Suprapubic skin (tissue), 4 donors: ENCODE measurements at regions not wholly inside any gene's neighbourhood (a gene's known extent, or its start where the extent isn't known, plus 50 kb on each side); places are given as distances from the start of the nearest gene placed in this dataset.

Experiments
- DNase-seq, 2 donors: peaks; one replicate each; pipeline ENCODE4 v3.0.0-alpha.2; 2019; ENCODE audit warnings: low spot score in 2 of 2
- H3K27ac ChIP-seq: fragments of 200-600 bp; sonication (generic); one replicate; pipeline ENCODE4 v1.5.1; 2019
- H3K27me3 ChIP-seq: fragments of 200-600 bp; sonication (generic); one replicate; pipeline ENCODE4 v1.5.1; 2019
- H3K36me3 ChIP-seq: fragments of 200-600 bp; sonication (generic); one replicate; pipeline ENCODE4 v1.5.1; 2019
- H3K4me1 ChIP-seq: fragments of 200-600 bp; sonication (generic); one replicate; pipeline ENCODE4 v1.5.1; 2019
- H3K4me3 ChIP-seq: fragments of 200-600 bp; sonication (generic); one replicate; pipeline ENCODE4 v1.5.1; 2019; ENCODE audit warnings: mild to moderate bottlenecking
- H3K9me3 ChIP-seq: fragments of 200-600 bp; sonication (generic); one replicate; pipeline ENCODE4 v1.5.1; 2019
- EP300 ChIP-seq: sonication (generic); formaldehyde crosslinking; IDR thresholded peaks from one replicate; pipeline ENCODE4 v1.6.1; 2017; ENCODE audit warnings: antibody characterized with exemption
- POLR2A ChIP-seq, 2 donors: fragments of 450-650 bp; IDR thresholded peaks; one replicate each; pipeline ENCODE4 v1.6.1; 2017; ENCODE audit warnings: antibody characterized with exemption in 2 of 2, mild to moderate bottlenecking in 2 of 2, moderate library complexity in 2 of 2
- POLR2AphosphoS5 ChIP-seq, 3 donors: sonication (generic); formaldehyde crosslinking; IDR thresholded peaks; one replicate each; pipeline ENCODE4 v1.6.1; 2017; ENCODE audit warnings: antibody characterized with exemption in 3 of 3
- WGBS: methylation state at CpG from one replicate; pipeline ENCODE4 v1.1.5; 2018; 5-methylcytosine and 5-hydroxymethylcytosine counted together
- TF ChIP-seq, protein P1 (sequence below), 2 donors: fragments of 200-600 bp in 1 of 2; fragments of 450-650 bp in 1 of 2; sonication (generic) in 1 of 2; IDR thresholded peaks; one replicate each; pipeline ENCODE4 v1.5.1; 2016 to 2019; ENCODE audit warnings: antibody characterized with exemption in 2 of 2, mild to moderate bottlenecking in 1 of 2, moderate library complexity in 1 of 2

DNA sequence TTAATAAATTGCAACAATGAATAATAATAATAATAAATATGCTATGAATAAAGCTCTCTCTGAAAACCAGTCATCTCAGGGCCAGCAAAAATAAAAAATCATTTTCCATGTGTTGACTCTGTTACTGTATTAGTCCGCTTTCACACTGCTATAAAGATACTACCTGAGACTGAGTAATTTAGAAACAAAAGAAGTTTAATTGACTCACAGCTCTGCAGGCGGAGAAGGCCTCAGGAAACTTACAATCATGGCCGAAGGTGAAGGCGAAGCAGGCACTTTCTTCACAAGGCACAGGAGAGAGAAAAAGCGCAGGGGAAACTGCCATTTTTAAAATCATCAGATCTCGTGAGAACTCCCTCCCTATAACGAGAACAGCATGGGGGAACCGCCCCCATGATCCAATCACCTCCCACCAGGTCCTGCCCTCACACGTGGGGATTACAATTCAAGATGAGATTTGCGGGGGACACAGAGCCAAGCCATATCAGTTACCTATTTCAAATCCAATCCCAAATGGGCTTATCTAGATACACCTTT, 224.1 kb downstream of the IGSF11 start:
- TF ChIP-seq, protein P1, sequence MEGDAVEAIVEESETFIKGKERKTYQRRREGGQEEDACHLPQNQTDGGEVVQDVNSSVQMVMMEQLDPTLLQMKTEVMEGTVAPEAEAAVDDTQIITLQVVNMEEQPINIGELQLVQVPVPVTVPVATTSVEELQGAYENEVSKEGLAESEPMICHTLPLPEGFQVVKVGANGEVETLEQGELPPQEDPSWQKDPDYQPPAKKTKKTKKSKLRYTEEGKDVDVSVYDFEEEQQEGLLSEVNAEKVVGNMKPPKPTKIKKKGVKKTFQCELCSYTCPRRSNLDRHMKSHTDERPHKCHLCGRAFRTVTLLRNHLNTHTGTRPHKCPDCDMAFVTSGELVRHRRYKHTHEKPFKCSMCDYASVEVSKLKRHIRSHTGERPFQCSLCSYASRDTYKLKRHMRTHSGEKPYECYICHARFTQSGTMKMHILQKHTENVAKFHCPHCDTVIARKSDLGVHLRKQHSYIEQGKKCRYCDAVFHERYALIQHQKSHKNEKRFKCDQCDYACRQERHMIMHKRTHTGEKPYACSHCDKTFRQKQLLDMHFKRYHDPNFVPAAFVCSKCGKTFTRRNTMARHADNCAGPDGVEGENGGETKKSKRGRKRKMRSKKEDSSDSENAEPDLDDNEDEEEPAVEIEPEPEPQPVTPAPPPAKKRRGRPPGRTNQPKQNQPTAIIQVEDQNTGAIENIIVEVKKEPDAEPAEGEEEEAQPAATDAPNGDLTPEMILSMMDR (IDR thresholded peaks at IDR 0.05) = no peak
- TF ChIP-seq POLR2A (IDR thresholded peaks at IDR 0.05) (no peak), POLR2AphosphoS5 (IDR thresholded peaks at IDR 0.05) (no peak), EP300 (no peak)
- H3K27me3 ChIP-seq = no peaks in the 10 kb centered on the region
- H3K4me1 ChIP-seq = no peaks in the 10 kb centered on the region
- no peak for DNase-seq
- no peak overlapping the region for H3K4me3 ChIP-seq
- no peaks in the 10 kb centered on the region for H3K9me3 ChIP-seq
- 75% methylated on average over 10 of the region's 10 CpGs for WGBS
- no peak overlapping the region for H3K27ac ChIP-seq
- H3K36me3 ChIP-seq = no peaks in the 10 kb centered on the region

DNA sequence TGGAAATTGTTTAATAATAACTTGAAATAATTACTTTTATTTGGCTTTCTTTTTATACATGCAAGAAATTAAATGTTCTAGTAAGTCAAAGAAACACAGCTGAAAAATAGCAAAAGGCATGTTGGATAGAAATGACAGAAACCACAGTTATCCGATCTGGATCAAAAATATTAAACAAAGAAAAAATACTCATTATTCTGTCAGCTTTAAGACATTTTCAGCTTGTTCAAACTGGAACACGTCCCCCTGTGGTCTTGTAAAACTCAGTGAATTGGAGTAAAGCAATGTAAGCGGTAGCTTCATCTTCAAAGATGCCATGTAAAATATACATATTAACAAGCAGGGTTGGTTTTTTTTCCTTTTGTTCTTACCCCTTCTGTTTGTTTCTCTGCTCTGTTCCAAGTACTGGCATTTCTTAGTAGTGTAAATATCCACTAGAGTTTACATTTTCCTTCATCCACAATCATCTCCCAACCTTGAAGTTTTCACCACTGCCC, 223.4 kb downstream of the IGSF11 start:
- WGBS = 48% methylated on average over 3 of the region's 3 CpGs

DNA sequence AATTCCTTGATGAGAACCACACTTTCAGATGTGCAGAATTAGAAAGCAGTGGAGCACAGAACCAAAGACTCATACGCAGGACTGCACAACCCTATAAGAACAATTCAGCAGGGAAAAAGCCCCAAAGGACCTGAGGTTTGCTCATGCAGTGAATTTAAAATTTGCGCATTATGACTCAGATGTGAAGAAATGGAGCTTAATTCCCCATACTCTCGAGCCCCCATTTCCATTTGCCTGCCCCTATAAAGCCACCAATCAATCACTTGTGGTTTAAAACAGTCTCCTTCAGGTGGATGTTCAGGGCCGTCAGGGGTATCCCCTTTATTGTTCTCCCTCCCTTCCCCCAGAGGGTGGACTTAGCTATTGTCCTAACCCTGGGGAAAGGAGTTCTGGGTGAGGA, 221.2 kb downstream of the IGSF11 start:
- Histone ChIP-seq H3K9me3 (no peaks in the 10 kb centered on the region), H3K4me3 (no peak overlapping the region), H3K27me3 (no peaks in the 10 kb centered on the region), H3K27ac (no peak overlapping the region), H3K36me3 (no peaks in the 10 kb centered on the region), H3K4me1 (peaks cover 3% of the 10 kb centered on the region)
- no peak for TF ChIP-seq EP300
- no peak for TF ChIP-seq POLR2A (IDR thresholded peaks at IDR 0.05)
- TF ChIP-seq POLR2AphosphoS5 (IDR thresholded peaks at IDR 0.05) = no peak
- TF ChIP-seq, protein P1 (IDR thresholded peaks at IDR 0.05) = no peak
- 72% methylated on average over 4 of the region's 4 CpGs for whole genome bisulfite sequencing
- no peak for DNase-seq

More for the DNA sequence above, 223.4 kb downstream of the IGSF11 start:
- no peak overlapping the region for H3K4me3 ChIP-seq
- H3K27me3 ChIP-seq = no peaks in the 10 kb centered on the region
- DNase-seq = no peak
- no peaks in the 10 kb centered on the region for H3K4me1 ChIP-seq
- TF ChIP-seq EP300 = no peak
- TF ChIP-seq POLR2AphosphoS5 (IDR thresholded peaks at IDR 0.05) = no peak
- TF ChIP-seq POLR2A (IDR thresholded peaks at IDR 0.05) = no peak
- TF ChIP-seq, protein P1 (IDR thresholded peaks at IDR 0.05) = no peak
- H3K9me3 ChIP-seq = no peaks in the 10 kb centered on the region
- no peak overlapping the region for H3K27ac ChIP-seq
- no peaks in the 10 kb centered on the region for H3K36me3 ChIP-seq

DNA sequence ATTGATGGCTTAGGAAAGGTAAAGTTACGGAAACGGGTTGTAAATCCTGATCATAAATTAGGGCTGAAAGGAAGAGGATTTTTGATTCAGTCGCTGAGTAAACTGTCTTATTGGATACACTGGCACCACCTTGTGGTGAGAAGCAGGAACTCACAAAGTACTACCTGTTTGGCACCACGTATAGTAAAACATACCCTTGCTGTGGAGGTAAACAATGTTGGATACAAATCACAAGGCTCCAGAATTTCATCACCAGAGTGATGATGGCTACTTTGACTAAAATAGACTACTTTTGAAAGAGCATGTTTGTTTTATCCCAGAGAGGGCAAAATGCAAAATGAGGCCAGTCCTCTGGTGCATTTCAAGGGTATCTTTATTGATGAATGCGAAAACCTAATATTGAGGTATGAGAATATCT, 216.9 kb downstream of the IGSF11 start:
- Histone ChIP-seq H3K4me1 (peaks cover 3% of the 10 kb centered on the region), H3K9me3 (no peaks in the 10 kb centered on the region), H3K4me3 (no peak overlapping the region), H3K27me3 (no peaks in the 10 kb centered on the region), H3K36me3 (no peaks in the 10 kb centered on the region), H3K27ac (no peak overlapping the region)
- DNase-seq = no peak
- WGBS = 21% methylated on average over 5 of the region's 5 CpGs
- TF ChIP-seq, protein P1 (IDR thresholded peaks at IDR 0.05) = peak; percentile 18 to 69
- no peak for TF ChIP-seq EP300

DNA sequence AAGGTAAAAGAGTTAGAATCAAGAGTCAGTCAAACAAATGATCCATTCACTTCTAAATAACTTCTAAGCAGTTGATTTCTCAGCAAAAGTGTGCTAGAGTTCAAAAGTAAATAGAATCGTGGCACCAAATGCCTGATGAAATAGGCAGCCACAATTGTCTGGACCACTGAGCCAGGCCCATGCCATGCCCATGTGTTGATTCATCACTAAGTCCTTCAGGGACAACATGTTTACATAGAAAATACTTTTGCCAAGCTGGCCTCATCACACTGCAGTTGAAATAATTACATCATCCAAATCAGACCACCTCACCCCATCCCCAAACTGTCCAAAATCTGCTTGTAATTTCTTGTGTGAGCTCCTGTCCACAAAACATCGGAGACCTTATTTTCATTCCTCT, 216.3 kb downstream of the IGSF11 start:
- TF ChIP-seq POLR2AphosphoS5 (IDR thresholded peaks at IDR 0.05) = no peak
- no peak for TF ChIP-seq EP300
- TF ChIP-seq POLR2A (IDR thresholded peaks at IDR 0.05) = no peak
- TF ChIP-seq, protein P1 (IDR thresholded peaks at IDR 0.05) = no peak
- no peak for DNase-seq
- H3K4me1 ChIP-seq = peaks cover 3% of the 10 kb centered on the region
- no peak overlapping the region for H3K4me3 ChIP-seq
- no peaks in the 10 kb centered on the region for H3K27me3 ChIP-seq
- H3K27ac ChIP-seq = no peak overlapping the region
- no peaks in the 10 kb centered on the region for H3K9me3 ChIP-seq
- 74% methylated on average over 2 of the region's 2 CpGs for WGBS
- H3K36me3 ChIP-seq = no peaks in the 10 kb centered on the region
